Frontal cortex (tissue), 3 donors: ENCODE measurements at regions not wholly inside any gene's neighbourhood (a gene's known extent, or its start where the extent isn't known, plus 50 kb on each side); places are given as distances from the start of the nearest gene placed in this dataset.
"Not testable (repeated sequence)": the region's sequence is repeated elsewhere in the genome, so short reads cannot be mapped to it uniquely, and the experiment has no call there.

Experiments used
- DNase-seq, 2 donors: peaks; one replicate each; pipeline ENCODE4 v3.0.0; 2012; ENCODE audit warnings: low spot score in 2 of 2
- FAIRE-seq: peaks from 2 replicates; lab custom pipeline; 2012; peaks lifted over from hg19 to GRCh38; lab: Jason Lieb, UNC
- donor health status: control.
- donor health status: control.
- donor health status: control.

- no peak for DNase-seq
- no peak for FAIRE-seq
These were observed 610.9 kb downstream of the ADGRL2 start for GRCh38 chr1:82411605-82412004.

GRCh38 chr1:82405333-82405732 is 604.6 kb downstream of the ADGRL2 start:
- no peak for FAIRE-seq

GRCh38 chr1:82401116-82401515 is 600.4 kb downstream of the ADGRL2 start:
- no peak for DNase-seq
- no peak for FAIRE-seq

More at GRCh38 chr1:82405333-82405732, 604.6 kb downstream of the ADGRL2 start:
- DNase-seq, result no peak

GRCh38 chr1:82400521-82400920 is 599.8 kb downstream of the ADGRL2 start:
- DNase-seq (no peak), FAIRE-seq (no peak)

GRCh38 chr1:82399093-82399492 is 598.4 kb downstream of the ADGRL2 start:
- FAIRE-seq (no peak), DNase-seq (no peak)

- DNase-seq, result no peak
- no peak for FAIRE-seq
These were observed 597.6 kb downstream of the ADGRL2 start for GRCh38 chr1:82398357-82398756.

- FAIRE-seq, result no peak
These were observed 594.7 kb downstream of the ADGRL2 start for GRCh38 chr1:82395440-82395839.

GRCh38 chr1:82392946-82393345 is 592.2 kb downstream of the ADGRL2 start:
- DNase-seq (no peak), FAIRE-seq (no peak)

More at GRCh38 chr1:82395440-82395839, 594.7 kb downstream of the ADGRL2 start:
- no peak for DNase-seq

GRCh38 chr1:82392513-82392912 is 591.8 kb downstream of the ADGRL2 start:
- FAIRE-seq (no peak), DNase-seq (no peak)

- no peak for DNase-seq
- FAIRE-seq, result no peak
These were observed 591.0 kb downstream of the ADGRL2 start for GRCh38 chr1:82391712-82392111.

- DNase-seq (no peak), FAIRE-seq (no peak)
These were observed 589.9 kb downstream of the ADGRL2 start for GRCh38 chr1:82390627-82391026.

- no peak for FAIRE-seq
- no peak for DNase-seq
These were observed 587.9 kb downstream of the ADGRL2 start for GRCh38 chr1:82388679-82389078.

GRCh38 chr1:82387012-82387366 is 586.3 kb downstream of the ADGRL2 start:
- DNase-seq (no peak), FAIRE-seq (no peak)

GRCh38 chr1:82386365-82387011 is 585.8 kb downstream of the ADGRL2 start:
- DNase-seq, result no peak
- no peak for FAIRE-seq

GRCh38 chr1:82384776-82385175 is 584.0 kb downstream of the ADGRL2 start:
- no peak for FAIRE-seq
- DNase-seq, result no peak

GRCh38 chr1:82377201-82377884 is 576.6 kb downstream of the ADGRL2 start:
- no peak for DNase-seq
- no peak for FAIRE-seq

- FAIRE-seq, result no peak
These were observed 573.0 kb downstream of the ADGRL2 start for GRCh38 chr1:82373710-82374109.

GRCh38 chr1:82371844-82372498 is 571.2 kb downstream of the ADGRL2 start:
- FAIRE-seq, result no peak
- DNase-seq, result no peak

More at GRCh38 chr1:82373710-82374109, 573.0 kb downstream of the ADGRL2 start:
- no peak for DNase-seq

GRCh38 chr1:82367456-82367855 is 566.7 kb downstream of the ADGRL2 start:
- DNase-seq (no peak), FAIRE-seq (no peak)

GRCh38 chr1:82366689-82367088 is 566.0 kb downstream of the ADGRL2 start:
- FAIRE-seq (no peak), DNase-seq (no peak)

- FAIRE-seq, DNase-seq: not testable (repeated sequence)
These were observed 558.8 kb downstream of the ADGRL2 start for GRCh38 chr1:82359541-82359940.
